Skeletal muscle satellite cell (primary cell): ENCODE measurements at regions not wholly inside any gene's neighbourhood (a gene's known extent, or its start where the extent isn't known, plus 50 kb on each side); places are given as distances from the start of the nearest gene placed in this dataset.
"Not testable (repeated sequence)": the region's sequence is repeated elsewhere in the genome, so short reads cannot be mapped to it uniquely, and the experiment has no call there.

Experiments used
- H3K27me3 ChIP-seq: 2 replicates; pipeline ENCODE4 v1.7.0; 2013; ENCODE audit warnings: low read length; ENCODE audit not compliant: control insufficient read depth, insufficient read depth
- H3K36me3 ChIP-seq: 2 replicates; pipeline ENCODE4 v1.7.0; 2013; ENCODE audit warnings: mild to moderate bottlenecking, control low read depth, low read length; ENCODE audit not compliant: insufficient read depth
- H3K4me1 ChIP-seq: 2 replicates; pipeline ENCODE4 v1.7.0; 2013; ENCODE audit warnings: low read length; ENCODE audit not compliant: control insufficient read depth, insufficient read depth
- H3K4me2 ChIP-seq: 2 replicates; pipeline ENCODE4 v1.7.0; 2013; ENCODE audit warnings: mild to moderate bottlenecking, low read length
- H3K4me3 ChIP-seq: 2 replicates; pipeline ENCODE4 v1.7.0; 2013; ENCODE audit warnings: low read length
- H3K9ac ChIP-seq: 2 replicates; pipeline ENCODE4 v1.7.0; 2013; ENCODE audit warnings: mild to moderate bottlenecking, low read depth, low read length, moderate library complexity
- H3K9me3 ChIP-seq: replicated peaks from 2 replicates; pipeline ENCODE4 v1.7.0; 2013; ENCODE audit warnings: mild to moderate bottlenecking, control low read depth, low read length

GRCh38 chr15:20203649-20204150 lies 337.9 kb downstream of the GOLGA6L6 start:
- not testable (repeated sequence) for H3K4me2 ChIP-seq, H3K36me3 ChIP-seq, H3K4me1 ChIP-seq, H3K4me3 ChIP-seq, H3K27me3 ChIP-seq, H3K9ac ChIP-seq
- peaks cover 12% of the 10 kb centered on the region for H3K9me3 ChIP-seq

GRCh38 chr15:20194591-20195198 lies 346.9 kb downstream of the GOLGA6L6 start:
- H3K9me3 ChIP-seq, H3K9ac ChIP-seq, H3K4me2 ChIP-seq, H3K4me1 ChIP-seq, H3K27me3 ChIP-seq, H3K36me3 ChIP-seq, H3K4me3 ChIP-seq: not testable (repeated sequence)

GRCh38 chr15:20192982-20193929 lies 348.3 kb downstream of the GOLGA6L6 start:
- H3K36me3 ChIP-seq, H3K4me3 ChIP-seq, H3K9ac ChIP-seq, H3K4me2 ChIP-seq, H3K27me3 ChIP-seq, H3K4me1 ChIP-seq, H3K9me3 ChIP-seq: not testable (repeated sequence)

GRCh38 chr15:20191508-20192125 lies 350.0 kb downstream of the GOLGA6L6 start:
- not testable (repeated sequence) for H3K9ac ChIP-seq, H3K9me3 ChIP-seq

GRCh38 chr15:20188611-20189010 lies 353.0 kb downstream of the GOLGA6L6 start:
- not testable (repeated sequence) for H3K27me3 ChIP-seq, H3K36me3 ChIP-seq, H3K4me1 ChIP-seq, H3K9me3 ChIP-seq, H3K4me3 ChIP-seq, H3K4me2 ChIP-seq, H3K9ac ChIP-seq

More at GRCh38 chr15:20191508-20192125, 350.0 kb downstream of the GOLGA6L6 start:
- not testable (repeated sequence) for H3K4me1 ChIP-seq, H3K27me3 ChIP-seq, H3K36me3 ChIP-seq, H3K4me3 ChIP-seq, H3K4me2 ChIP-seq

GRCh38 chr15:20187370-20188355 lies 353.9 kb downstream of the GOLGA6L6 start:
- H3K4me2 ChIP-seq, H3K4me1 ChIP-seq, H3K9ac ChIP-seq, H3K4me3 ChIP-seq, H3K27me3 ChIP-seq, H3K9me3 ChIP-seq, H3K36me3 ChIP-seq: not testable (repeated sequence)

GRCh38 chr15:20184879-20185278 lies 356.7 kb downstream of the GOLGA6L6 start:
- not testable (repeated sequence) for H3K4me2 ChIP-seq, H3K9ac ChIP-seq, H3K4me1 ChIP-seq, H3K9me3 ChIP-seq, H3K4me3 ChIP-seq, H3K36me3 ChIP-seq, H3K27me3 ChIP-seq

GRCh38 chr15:20168221-20168620 lies 373.4 kb downstream of the GOLGA6L6 start:
- H3K4me2 ChIP-seq, H3K27me3 ChIP-seq, H3K9ac ChIP-seq, H3K4me1 ChIP-seq, H3K9me3 ChIP-seq, H3K36me3 ChIP-seq, H3K4me3 ChIP-seq: not testable (repeated sequence)

GRCh38 chr15:20153528-20153927 lies 388.1 kb downstream of the GOLGA6L6 start:
- H3K4me1 ChIP-seq = not testable (repeated sequence)

GRCh38 chr15:20148679-20149078 lies 392.9 kb downstream of the GOLGA6L6 start:
- not testable (repeated sequence) for H3K4me2 ChIP-seq, H3K9ac ChIP-seq, H3K9me3 ChIP-seq, H3K27me3 ChIP-seq, H3K36me3 ChIP-seq, H3K4me3 ChIP-seq, H3K4me1 ChIP-seq

More at GRCh38 chr15:20153528-20153927, 388.1 kb downstream of the GOLGA6L6 start:
- not testable (repeated sequence) for H3K27me3 ChIP-seq, H3K9ac ChIP-seq, H3K36me3 ChIP-seq, H3K4me3 ChIP-seq, H3K9me3 ChIP-seq, H3K4me2 ChIP-seq

GRCh38 chr15:20148008-20148407 lies 393.6 kb downstream of the GOLGA6L6 start:
- H3K27me3 ChIP-seq, H3K4me1 ChIP-seq, H3K36me3 ChIP-seq, H3K9ac ChIP-seq, H3K9me3 ChIP-seq, H3K4me2 ChIP-seq, H3K4me3 ChIP-seq: not testable (repeated sequence)
